ENCODE measurements at regions not wholly inside any gene's neighbourhood (a gene's known extent, or its start where the extent isn't known, plus 50 kb on each side); places are given as distances from the start of the nearest gene placed in this dataset.

DNA sequence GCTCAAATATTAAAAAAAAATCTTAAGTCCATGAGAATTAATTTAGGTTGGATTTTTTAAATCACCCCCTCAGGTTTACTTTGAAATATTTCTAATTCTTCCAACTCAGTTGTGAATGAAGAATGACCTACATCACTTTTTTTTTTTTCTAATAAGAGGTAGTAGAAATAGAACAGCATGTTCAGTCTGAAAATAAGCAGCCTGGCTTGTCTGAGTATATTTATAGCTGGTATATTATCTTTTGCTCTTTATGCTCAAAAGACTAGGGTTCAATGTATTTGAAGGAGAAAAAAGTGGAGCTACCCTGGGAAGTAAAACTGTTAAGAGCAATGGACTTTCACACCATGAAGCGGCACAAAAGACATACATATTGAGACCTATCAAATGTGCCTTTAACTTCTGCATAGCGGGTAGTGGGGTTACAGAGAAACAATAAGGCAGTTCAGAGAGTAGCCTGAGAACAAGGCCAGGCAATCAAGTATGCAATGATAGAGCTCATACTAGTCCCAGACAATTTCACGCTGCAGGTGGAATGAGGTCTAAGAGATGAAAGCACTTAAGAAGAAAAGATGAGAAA lies 175.4 kb upstream of the CDH12 start:
- no peaks in the 10 kb centered on the region for H3K4me1 ChIP-seq
- H3K27ac ChIP-seq, result no peak overlapping the region
- no peaks in the 10 kb centered on the region for H3K9me3 ChIP-seq
- 81% methylated on average over 3 of the region's 3 CpGs for WGBS, 2 donors
- DNase-seq, result no peak
- H3K27me3 ChIP-seq, result no peaks in the 10 kb centered on the region
- no peaks in the 10 kb centered on the region for H3K36me3 ChIP-seq (replicated peaks in 1 of 2; ENCODE audit: insufficient read depth in 1 of 2, low read depth in 2 of 2)
- intact Hi-C loops (cut with DNase I), result no loop called here
- TF ChIP-seq POLR2A (IDR thresholded peaks at IDR 0.05), result no peak
- no peak for ATAC-seq
- no peak overlapping the region for H3K4me3 ChIP-seq

DNA sequence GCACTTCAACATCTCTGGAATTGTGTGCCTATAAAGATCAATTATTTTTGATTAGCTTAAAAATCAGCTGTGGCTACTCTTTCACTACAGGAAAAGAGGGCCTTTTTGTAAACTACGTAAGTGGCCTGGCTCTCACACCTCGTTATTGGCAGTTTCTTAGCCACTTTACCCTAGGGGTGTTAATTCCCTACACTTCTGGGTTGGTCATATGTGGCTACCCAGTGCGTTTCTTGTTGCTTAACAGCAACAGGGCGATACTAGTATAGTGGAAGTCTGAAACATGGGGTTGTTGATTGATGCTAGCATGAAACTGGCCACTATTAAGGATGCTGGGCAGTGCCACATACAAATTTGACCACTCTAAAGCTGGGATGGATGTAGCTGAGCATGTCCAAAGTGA lies 174.7 kb upstream of the CDH12 start:
- DNase-seq, result no peak
- Histone ChIP-seq H3K9me3 (no peaks in the 10 kb centered on the region), H3K4me3 (no peak overlapping the region), H3K27ac (no peak overlapping the region), H3K27me3 (no peaks in the 10 kb centered on the region), H3K36me3 (replicated peaks in 1 of 2; ENCODE audit: insufficient read depth in 1 of 2, low read depth in 2 of 2) (no peaks in the 10 kb centered on the region), H3K4me1 (no peaks in the 10 kb centered on the region)
- TF ChIP-seq, protein P1, sequence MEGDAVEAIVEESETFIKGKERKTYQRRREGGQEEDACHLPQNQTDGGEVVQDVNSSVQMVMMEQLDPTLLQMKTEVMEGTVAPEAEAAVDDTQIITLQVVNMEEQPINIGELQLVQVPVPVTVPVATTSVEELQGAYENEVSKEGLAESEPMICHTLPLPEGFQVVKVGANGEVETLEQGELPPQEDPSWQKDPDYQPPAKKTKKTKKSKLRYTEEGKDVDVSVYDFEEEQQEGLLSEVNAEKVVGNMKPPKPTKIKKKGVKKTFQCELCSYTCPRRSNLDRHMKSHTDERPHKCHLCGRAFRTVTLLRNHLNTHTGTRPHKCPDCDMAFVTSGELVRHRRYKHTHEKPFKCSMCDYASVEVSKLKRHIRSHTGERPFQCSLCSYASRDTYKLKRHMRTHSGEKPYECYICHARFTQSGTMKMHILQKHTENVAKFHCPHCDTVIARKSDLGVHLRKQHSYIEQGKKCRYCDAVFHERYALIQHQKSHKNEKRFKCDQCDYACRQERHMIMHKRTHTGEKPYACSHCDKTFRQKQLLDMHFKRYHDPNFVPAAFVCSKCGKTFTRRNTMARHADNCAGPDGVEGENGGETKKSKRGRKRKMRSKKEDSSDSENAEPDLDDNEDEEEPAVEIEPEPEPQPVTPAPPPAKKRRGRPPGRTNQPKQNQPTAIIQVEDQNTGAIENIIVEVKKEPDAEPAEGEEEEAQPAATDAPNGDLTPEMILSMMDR (IDR thresholded peaks at IDR 0.05), result no peak
- no peak for TF ChIP-seq POLR2A (IDR thresholded peaks at IDR 0.05)
- no peak for ATAC-seq
- intact Hi-C loops (cut with DNase I), result no loop called here
- 47 to 57% methylated on average over 4 of the region's 4 CpGs for WGBS, 2 donors

DNA sequence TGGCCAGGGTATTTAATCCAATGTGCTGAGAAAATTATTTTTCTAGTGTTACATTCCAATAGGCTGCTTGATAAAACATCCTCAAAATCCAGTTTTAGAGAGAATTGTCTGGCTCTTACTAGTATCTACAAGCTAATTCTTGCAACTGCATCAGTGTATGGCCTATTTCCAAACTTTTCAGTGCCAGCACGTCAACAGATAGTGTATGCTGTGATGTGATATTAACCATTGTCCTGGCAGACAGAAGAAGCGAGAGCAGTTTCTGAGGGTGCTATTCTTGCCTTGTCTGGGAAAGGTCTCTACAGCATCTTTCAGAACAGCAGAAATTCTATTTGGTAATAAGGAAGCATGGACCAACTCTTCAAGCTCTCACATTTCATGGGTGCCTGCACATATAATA lies 174.2 kb upstream of the CDH12 start:
- TF ChIP-seq, protein P1 (IDR thresholded peaks at IDR 0.05), result no peak
- TF ChIP-seq POLR2A (IDR thresholded peaks at IDR 0.05), result no peak
- intact Hi-C loops (cut with DNase I), result no loop called here
- WGBS, 2 donors, result 56 to 72% methylated on average over 2 of the region's 2 CpGs
- Histone ChIP-seq H3K4me1 (no peaks in the 10 kb centered on the region), H3K27me3 (no peaks in the 10 kb centered on the region), H3K4me3 (no peak overlapping the region), H3K27ac (no peak overlapping the region), H3K9me3 (no peaks in the 10 kb centered on the region), H3K36me3 (replicated peaks in 1 of 2; ENCODE audit: insufficient read depth in 1 of 2, low read depth in 2 of 2) (no peaks in the 10 kb centered on the region)
- no peak for DNase-seq
- ATAC-seq, result no peak

DNA sequence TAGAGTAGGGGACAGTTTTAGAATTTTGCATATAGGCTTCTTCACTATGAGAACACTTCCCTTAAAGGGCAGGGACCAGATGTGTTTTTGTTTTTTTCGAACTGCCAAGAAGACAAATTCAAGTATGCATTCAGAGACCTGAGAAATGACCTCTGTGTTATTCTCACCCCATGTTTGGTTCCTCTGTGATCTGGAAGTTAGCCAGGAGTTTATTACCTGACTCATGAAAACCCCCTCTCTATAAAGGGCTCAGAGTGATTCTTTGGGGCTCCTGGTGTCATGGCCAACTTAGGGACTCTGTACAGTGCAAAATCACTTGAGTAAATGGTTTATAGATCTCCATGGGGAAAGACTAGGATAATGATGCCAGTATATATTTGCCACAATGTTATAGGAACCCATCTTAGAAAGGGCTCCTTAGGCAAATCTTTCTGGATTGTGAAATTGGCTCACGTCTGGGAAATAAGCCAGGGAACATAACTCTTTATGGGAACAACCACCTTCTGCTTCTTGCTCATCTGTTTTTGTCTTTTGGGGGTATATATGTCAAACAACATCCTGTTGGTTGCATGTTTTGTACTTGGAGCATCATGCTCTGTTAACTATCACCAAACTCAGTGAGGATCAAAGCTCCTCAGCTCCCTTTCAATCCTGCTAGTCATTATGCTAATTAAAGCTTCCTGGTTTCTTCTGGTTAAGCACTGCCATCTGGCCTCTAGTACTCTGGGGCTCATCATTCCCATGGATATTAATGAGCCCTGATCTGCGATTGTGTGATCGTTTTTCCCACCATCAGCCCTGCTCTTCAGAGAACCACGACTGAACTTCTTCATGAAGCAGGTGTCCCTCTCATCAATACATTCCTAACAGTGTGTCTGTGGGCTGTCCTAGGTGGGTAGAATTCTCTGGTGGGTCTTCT lies 173.4 kb upstream of the CDH12 start:
- no peaks in the 10 kb centered on the region for H3K27me3 ChIP-seq
- H3K27ac ChIP-seq, result no peak overlapping the region
- TF ChIP-seq, protein P1 (IDR thresholded peaks at IDR 0.05), result no peak
- WGBS, 2 donors, result 46 to 53% methylated on average over 5 of the region's 5 CpGs
- intact Hi-C loops (cut with DNase I), result no loop called here
- ATAC-seq (no peak), DNase-seq (no peak)
- H3K4me1 ChIP-seq, result no peaks in the 10 kb centered on the region
- no peaks in the 10 kb centered on the region for H3K36me3 ChIP-seq (replicated peaks in 1 of 2; ENCODE audit: insufficient read depth in 1 of 2, low read depth in 2 of 2)
- no peak overlapping the region for H3K4me3 ChIP-seq
- H3K9me3 ChIP-seq, result no peaks in the 10 kb centered on the region

DNA sequence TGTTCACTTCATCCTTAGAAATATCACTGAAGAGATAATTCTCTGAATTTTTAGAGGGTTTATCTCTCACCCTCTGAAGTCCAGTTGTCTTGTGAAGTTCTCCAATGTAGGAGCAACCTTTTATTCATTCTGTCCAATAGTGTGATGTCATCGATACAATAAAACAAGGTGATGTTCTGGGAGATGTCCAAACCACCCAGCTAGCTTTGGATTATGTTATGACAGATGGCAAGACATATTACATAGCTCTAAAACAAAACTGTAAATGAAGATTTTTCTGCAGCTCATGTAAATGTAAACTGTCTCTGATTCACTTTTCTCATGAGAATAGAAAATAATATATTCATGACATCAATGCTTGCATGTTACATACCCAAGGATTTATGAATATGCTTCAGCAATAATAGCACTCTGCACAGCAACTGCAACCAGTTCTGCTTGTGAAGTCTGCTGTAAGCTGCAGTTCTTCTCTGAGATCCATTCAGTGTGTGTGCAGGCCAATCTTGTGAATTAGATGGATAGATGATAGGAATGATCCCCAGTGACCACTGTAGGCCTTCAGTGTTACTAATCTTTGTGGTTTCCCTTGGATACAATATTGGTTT lies 172.6 kb upstream of the CDH12 start:
- WGBS, 2 donors, result 59 to 63% methylated on average over 1 of the region's 1 CpG
- no peak for DNase-seq
- no peak overlapping the region for H3K4me3 ChIP-seq
- no peaks in the 10 kb centered on the region for H3K9me3 ChIP-seq
- no peaks in the 10 kb centered on the region for H3K27me3 ChIP-seq
- TF ChIP-seq POLR2A (IDR thresholded peaks at IDR 0.05), result no peak
- TF ChIP-seq, protein P1 (IDR thresholded peaks at IDR 0.05), result no peak
- no peak for ATAC-seq
- intact Hi-C loops (cut with DNase I), result no loop called here
- H3K27ac ChIP-seq, result no peak overlapping the region
- H3K4me1 ChIP-seq, result no peaks in the 10 kb centered on the region
- no peaks in the 10 kb centered on the region for H3K36me3 ChIP-seq (replicated peaks in 1 of 2; ENCODE audit: insufficient read depth in 1 of 2, low read depth in 2 of 2)

Measured in body of pancreas (tissue), 4 donors.